ENCODE measurements at regions not wholly inside any gene's neighbourhood (a gene's known extent, or its start where the extent isn't known, plus 50 kb on each side); places are given as distances from the start of the nearest gene placed in this dataset.
"Not testable (repeated sequence)": the region's sequence is repeated elsewhere in the genome, so short reads cannot be mapped to it uniquely, and the experiment has no call there.

GRCh38 chr5:92665506-92665905 is 915.5 kb downstream of the NR2F1-AS1 start:
- DNase-seq: no peak

DNA sequence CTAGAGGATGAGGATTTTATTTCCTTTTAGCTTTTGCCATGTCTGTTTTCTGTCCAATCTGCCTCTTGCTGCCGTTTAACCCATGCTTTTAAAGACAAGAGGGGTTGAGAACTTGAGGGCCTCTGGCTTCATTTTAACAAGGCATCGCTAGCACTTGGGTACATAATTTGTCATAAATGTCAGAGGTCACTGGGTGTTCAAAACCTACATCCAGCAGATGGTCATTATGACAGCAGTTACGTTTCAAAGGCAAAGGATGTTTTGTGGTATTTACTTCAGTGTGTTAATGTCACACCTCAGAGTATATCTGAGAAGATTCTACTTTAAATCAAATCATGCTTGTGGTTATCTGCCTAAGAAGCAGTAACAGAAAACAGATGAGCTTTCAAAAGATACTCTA is 918.3 kb downstream of the NR2F1-AS1 start:
- no peak for DNase-seq

GRCh38 chr5:92659246-92659645 is 921.8 kb downstream of the NR2F1-AS1 start:
- DNase-seq: no peak

DNA sequence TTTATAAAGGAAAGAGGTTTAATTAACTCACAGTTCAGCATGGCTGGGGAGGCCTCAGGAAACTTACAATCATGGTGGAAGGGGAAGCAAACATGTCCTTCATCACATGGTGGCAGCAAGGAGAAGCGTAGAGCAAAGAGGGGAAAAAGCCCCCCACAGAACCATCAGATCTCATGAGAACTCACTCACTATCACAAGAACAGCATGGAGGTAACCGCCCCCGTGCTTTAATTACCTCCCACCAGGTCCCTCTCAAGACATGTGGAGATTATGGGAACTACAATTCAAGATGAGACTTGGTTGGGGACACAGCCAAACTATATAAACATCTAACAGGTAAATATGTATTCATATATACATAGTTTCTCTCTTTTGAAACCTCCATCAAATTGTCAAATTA is 926.4 kb downstream of the NR2F1-AS1 start:
- not testable (repeated sequence) for DNase-seq

GRCh38 chr5:92653730-92654461 is 927.1 kb downstream of the NR2F1-AS1 start:
- no peak for DNase-seq

DNA sequence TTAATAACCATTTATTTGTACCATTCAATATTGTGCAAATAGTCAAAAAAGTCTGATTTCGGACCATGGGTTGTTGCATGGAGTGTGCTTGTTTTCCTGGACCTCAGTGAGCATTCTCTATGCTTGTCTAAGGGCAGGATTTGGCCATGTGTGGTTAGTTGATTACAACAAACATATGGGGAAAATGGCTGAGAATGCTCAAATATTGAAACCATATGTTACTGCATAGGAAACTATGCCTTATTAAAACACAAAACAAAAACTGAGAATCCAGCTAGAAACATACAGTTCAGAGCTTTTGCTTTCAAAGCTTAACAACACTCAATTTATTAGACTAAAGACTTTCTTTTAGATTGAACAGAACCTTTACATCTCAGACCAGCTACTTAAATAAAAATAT is 928.3 kb downstream of the NR2F1-AS1 start:
- no peak for DNase-seq

DNA sequence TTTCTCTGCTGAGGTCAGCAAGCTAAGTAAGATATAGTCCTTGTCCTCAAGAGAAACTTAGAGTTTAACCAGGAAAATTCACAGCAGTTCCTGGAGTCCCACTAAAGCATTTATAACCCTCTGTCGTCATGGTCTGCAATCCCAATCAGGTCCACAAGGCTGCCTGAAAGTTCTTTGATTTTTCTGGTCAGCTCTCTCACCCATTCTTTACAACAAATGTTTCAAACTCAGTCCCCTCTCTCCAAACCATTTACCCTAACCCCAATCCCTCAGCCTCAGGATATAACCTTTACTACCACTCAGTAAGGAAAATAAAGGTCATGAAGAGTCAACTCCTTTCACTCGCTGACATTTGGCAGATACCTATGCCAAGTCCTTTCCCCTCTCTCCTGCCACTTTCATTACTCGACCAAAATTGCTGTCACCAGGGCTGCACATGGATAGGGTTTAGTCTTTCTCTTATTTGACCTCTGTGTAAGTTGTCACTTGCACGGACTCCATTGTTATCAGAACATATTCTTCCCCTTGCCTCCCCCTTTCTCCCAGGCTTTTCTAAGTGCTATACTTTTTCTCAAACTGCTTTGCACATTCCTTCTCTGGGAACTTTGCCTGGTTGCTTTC is 936.6 kb downstream of the NR2F1-AS1 start:
- DNase-seq: no peak

DNA sequence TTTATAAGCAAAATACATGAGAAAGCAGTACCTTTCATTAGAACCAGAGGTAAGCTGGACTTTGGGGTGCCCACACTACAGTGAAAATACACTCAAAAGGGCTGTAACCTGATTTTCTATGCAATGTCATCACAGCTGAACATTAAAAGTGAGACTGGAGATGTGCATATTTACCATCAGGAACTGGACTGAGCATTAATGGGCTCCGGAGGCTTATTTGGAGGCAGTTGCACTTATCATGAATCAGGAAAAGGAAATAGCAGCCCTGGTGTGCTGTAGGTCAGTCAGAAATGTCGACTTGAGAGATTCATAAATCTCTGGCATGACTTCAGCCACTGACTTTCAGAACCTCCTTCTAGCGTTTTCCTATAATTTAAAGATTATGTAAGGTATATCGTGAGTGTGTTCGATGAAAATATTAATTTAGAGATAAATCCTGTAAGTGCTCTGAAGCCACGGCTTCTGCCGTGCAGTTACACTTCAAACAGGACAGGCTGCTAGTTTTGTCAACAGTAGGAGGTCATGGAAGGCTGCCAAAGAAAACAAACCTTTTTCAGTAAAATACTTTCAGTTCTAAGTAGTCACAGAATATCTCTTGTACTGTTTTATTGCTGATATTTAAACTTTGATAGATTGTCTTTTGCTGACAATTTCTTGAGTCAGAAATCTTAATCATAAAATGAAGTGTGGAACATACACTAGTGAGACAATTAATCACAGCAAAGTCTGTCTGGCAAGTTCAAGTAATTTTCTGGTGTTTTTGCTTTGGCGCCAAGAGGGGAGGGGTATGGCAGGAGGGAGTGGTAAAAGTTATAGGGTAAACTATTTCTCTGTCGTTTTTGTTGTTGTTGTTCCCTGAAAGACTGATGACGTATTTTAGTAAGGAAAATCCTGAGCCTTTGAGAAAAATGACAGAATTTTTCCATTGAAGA is 939.7 kb downstream of the NR2F1-AS1 start:
- no peak for DNase-seq

DNA sequence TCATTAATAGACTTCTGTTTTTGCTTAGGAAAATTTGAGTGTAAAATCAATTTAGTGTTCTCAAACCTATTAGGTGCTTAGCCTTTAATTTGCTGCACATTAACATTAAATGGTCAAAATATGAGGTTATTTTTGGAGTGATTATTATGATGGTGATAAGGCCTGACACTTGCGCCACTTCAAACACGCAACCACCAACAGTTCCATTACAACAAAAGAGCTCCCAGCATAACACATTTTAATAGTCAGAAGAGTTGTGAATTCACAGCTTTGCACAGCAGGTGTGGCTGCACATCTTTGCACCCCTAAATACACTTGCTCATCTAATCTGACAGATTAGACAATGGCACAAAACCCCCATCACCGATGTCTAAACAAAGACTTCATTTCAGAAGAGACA is 940.7 kb downstream of the NR2F1-AS1 start:
- no peak for DNase-seq

DNA sequence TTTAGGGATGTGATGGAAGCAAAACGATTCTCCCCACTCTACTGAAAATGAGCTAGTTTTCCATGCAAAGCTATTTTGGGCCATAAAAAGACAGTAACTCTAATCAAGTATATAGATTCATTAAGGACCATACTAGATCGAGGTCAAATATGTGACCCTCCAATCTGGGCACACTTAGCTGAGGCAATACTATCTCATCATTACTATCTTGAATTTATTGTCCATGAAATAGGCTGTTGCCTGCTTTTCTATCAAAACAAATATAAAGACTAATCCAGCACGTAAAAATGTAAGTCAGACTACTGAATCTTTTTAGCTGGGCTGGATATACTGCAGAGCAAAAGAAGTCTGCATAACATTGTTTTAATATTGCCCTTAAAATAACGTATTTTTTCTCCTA is 943.1 kb downstream of the NR2F1-AS1 start:
- no peak for DNase-seq

DNA sequence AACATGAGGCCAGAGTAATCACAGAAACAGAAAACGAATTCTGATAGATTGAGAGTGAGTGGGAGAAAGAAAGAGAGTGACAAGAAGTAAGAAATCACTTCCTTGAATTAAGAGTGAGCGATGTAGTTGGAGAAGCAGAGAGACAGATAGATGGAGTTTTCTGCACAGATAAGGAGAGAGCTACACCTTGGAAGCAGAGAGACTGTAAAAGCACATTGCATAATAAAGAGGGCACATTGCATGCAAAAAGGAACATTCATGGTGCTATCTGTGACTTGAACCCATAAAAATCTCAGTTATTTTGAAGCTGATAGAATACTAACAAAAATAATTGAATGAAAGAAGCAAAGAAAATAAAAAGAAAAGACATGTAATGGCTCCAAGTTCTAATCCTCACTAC is 943.8 kb downstream of the NR2F1-AS1 start:
- no peak for DNase-seq

DNA sequence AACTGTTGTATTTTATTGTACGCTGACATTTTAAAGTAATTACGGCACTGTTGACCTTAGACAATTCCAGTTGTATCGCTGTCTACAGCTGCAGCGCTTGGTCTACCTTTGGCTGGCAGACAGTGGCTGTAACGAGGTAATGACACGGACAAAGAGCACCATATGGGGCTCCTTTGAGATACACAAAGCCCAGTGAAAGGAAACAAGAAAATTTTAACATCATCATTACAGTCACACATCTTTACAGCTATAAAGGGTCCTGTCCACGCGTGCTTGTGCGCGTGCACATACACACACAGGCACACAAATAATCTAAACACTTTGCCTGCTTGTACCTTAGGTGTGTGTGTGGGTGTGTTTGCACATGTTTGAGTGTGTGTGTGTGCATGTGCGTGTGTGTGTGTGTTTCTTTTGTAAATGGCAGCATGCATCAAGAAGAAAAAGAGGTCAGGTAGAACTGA is 946.0 kb downstream of the NR2F1-AS1 start:
- DNase-seq: no peak

- DNase-seq: no peak
Observed at GRCh38 chr5:92633875-92634487, 947.0 kb downstream of the NR2F1-AS1 start.

- DNase-seq: no peak
Observed at GRCh38 chr5:92633176-92633575, 947.8 kb downstream of the NR2F1-AS1 start.

GRCh38 chr5:92631237-92631701 is 949.8 kb downstream of the NR2F1-AS1 start:
- not testable (repeated sequence) for DNase-seq

DNA sequence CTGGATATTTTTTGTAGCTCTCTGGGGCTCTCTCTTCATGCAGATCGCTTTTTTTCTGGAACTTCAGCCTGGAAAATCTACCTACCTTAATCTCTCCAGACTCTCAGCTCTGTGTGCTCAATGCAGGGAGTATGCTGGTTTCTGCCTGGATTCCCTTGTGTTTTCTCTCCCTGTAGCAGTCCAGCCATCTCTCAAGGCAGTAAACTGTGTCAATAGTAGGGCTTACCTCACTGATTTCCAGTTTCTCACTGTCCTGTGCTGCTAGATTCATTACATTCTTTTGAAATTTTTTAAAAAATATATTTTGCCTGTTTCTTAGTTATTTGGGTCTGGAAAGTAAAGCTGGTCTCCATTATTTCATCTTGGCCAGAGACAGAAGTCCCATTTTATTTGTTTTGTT is 951.4 kb downstream of the NR2F1-AS1 start:
- no peak for DNase-seq

DNA sequence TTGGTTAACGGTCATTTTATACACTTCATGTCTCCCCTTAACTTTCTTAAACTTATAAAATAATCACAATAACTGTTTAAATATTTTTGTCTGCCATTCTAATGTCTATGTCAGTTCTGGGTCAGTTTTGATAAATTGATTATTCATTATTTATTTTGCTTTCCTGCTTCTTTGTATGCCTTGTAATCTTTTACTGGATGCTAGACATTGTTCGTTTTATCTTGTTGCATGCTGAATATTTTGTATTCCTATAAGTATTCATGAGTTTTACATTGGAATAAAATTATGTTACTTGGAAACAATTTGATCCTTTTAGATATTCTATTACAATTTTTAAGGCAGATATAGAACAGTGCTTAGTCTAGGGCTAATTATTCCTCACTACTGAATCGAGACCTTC is 952.0 kb downstream of the NR2F1-AS1 start:
- DNase-seq: no peak

DNA sequence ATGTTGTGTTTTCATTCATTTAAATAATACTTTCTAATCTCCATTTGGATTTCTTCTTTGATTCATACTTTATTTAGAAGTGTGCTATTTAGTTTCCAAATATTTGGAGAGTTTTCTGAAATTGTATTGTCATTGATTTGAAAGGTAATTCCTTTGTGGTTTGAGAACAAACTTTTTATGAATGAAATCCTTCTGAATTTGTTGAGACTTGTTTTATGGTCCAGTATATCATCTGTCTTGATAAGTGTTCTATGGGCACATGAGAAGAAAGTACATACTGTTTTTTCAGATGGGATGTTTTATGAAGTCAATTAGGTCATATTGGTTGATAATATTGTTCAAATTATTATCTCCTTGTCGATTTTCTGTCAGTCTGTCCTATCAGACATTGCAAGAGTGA is 953.8 kb downstream of the NR2F1-AS1 start:
- no peak for DNase-seq

DNA sequence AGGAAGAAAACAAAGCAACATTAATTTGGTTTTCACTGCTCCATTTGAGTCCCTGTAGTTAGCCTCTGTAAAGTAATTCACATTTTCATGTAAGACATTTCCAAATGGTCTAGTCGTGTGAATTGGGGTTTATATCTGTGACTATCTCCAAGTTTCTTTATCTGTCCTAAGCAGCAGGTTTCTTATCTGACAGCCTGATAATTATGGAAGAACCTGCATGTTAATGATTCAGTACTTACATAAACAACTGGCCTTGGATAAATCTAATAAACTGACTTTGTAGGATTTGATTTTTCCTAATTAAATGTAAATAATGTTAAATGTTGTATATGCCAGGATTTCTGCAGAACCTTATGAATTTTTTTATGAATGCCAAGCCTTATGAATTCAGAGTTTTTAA is 964.9 kb downstream of the NR2F1-AS1 start:
- no peak for DNase-seq

DNA sequence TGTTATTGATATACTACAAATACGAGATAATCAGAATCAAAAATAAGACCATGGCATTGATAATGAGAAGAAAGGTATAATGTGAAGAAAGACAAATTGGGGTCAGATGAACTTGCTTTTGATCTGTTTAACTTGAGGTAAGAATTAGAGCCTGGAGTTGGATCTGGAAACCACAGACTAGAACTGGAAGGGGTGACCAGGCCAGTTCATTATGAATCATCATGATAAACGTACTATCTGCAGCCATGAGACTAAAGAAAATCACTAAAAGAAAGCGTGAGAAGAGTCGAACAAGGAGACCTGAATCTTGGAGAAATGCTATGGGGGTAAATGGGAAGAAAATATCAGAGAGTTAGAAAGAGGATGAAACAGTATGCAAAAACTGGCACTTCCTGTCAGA is 967.5 kb downstream of the NR2F1-AS1 start:
- no peak for DNase-seq

DNA sequence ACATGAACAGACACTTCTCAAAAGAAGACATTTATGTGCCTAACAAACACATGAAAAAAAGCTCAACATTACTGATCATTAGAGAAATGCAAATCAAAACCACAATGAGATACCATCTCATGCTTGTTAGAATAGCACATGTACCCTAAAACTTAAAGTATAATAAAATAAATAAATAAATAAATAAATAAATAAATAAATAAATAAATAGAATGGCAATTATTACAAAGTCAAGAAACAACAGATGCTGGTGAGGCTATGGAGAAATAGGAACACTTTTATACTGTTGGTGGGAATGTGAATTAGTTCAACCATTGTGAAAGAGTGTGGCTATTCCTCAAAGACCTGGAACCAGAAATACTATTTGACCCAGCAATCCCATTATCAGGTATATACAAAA is 970.6 kb downstream of the NR2F1-AS1 start:
- not testable (repeated sequence) for DNase-seq

GRCh38 chr5:92605591-92605990 is 975.4 kb downstream of the NR2F1-AS1 start:
- no peak for DNase-seq

GRCh38 chr5:92599217-92599810 is 981.7 kb downstream of the NR2F1-AS1 start:
- DNase-seq: peak; percentile 0
